A204.1 (cell line): ENCODE measurements at regions not wholly inside any gene's neighbourhood (a gene's known extent, or its start where the extent isn't known, plus 50 kb on each side); places are given as distances from the start of the nearest gene placed in this dataset.

Experiments used
- FAIRE-seq: peaks from 2 replicates; lab custom pipeline; 2012; peaks lifted over from hg19 to GRCh38; lab: Jason Lieb, UNC

DNA sequence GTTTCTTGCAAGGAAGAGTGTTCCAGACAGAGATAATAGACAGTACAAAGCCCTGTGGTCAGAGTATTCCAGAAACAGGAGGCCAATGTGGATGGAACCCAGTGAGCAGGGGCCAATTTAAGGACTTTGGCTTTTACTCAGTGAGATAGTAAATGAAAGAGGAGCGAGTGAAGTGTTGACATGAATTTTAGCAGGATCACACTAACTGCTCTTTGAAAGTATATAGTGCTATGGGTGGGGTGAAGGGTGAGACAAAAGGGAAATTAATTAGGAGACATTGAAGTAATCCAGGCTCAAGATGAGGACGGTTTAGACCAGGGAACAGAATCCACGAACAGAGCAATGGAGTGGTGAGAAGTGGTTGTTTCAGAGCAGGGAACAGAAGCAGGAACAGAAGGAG is 62.2 kb upstream of the TES start:
- FAIRE-seq = no peak

GRCh38 chr7:116148626-116149025 is 61.7 kb upstream of the TES start:
- no peak for FAIRE-seq

- peak; percentile 3 for FAIRE-seq
These were observed 59.8 kb upstream of the TES start for GRCh38 chr7:116150588-116150987.

DNA sequence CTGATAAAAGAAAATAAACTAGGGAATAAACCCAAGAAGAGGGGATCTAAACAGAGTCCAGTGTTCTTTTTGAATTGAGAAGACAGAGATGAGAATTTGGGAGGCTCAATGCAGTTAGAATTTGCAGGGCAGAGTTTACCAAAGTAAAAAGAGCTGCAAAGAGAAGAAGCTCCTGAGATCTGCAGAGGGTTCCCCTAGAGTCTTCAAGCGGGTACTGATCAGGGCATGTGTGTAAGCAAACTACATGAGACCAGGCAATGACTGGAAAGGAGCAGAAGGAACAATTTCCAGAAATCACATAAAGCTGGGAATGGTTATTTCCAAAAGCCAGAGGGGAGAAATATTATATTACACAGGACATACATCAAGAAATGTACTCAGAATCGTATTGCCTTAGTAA is 58.1 kb upstream of the TES start:
- no peak for FAIRE-seq

- no peak for FAIRE-seq
These were observed 57.3 kb upstream of the TES start for GRCh38 chr7:116153050-116153449.

- peak; percentile 11 for FAIRE-seq
These were observed 50.6 kb upstream of the TES start for GRCh38 chr7:116159711-116160110.
